ENCODE measurements at regions not wholly inside any gene's neighbourhood (a gene's known extent, or its start where the extent isn't known, plus 50 kb on each side); places are given as distances from the start of the nearest gene placed in this dataset.

DNA sequence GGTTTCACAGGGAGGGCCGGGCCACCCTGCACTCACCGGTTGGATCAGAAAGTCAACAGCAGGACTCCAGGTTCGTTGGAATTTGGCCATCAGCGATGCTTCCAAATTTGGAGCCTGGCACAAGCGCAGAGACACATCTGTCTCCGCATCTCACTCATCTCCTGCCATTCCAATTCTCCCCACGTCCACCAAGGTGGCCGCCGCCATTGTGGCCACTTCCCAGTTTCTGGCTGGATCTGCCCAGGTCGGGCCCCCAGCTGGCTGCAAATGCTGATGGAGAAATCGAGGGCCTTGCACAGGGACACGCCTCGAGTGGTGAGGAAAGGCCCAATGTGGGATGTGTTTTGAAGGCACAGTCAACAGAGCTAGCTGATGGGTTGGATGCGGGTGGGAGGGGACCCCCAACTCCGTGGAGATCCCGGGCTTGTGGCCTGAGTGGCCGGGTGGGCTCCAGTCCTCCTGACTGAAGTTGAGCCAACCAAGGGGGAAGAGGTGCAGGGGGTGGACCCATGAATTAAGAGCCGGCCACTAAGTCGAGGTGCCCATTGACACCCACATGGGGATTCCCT, 102.7 kb downstream of the CRYAA start:
- TF ChIP-seq POLR2A (IDR thresholded peaks at IDR 0.05; ENCODE audit: low read length) (no peak), GATA1 (IDR thresholded peaks at IDR 0.05; ENCODE audit: low read depth, low read length) (no peak)
